B cell (primary cell): ENCODE measurements at regions not wholly inside any gene's neighbourhood (a gene's known extent, or its start where the extent isn't known, plus 50 kb on each side); places are given as distances from the start of the nearest gene placed in this dataset.

Source experiments
- ATAC-seq: fragments of 200-7000 bp; cut with Tn5 transposase; one replicate; pipeline ENCODE4 v1.10.0; 2021; ENCODE audit warnings: low read depth, mild to moderate bottlenecking, moderate number of reproducible peaks, moderate library complexity
- CTCF ChIA-PET: fragments of 350-600 bp; sonication (Branson Sonifier 250); formaldehyde crosslinking; loops from one replicate; lab custom pipeline; 2021; ENCODE audit warnings: antibody characterized with exemption, inconsistent platforms; lab: Charles Lee
- POLR2A ChIA-PET: fragments of 350-600 bp; sonication (Branson Sonifier 250); formaldehyde crosslinking; loops from one replicate; lab custom pipeline; 2021; ENCODE audit warnings: antibody characterized with exemption; lab: Charles Lee
- DNase-seq: peaks from one replicate; pipeline ENCODE4 v3.0.0; 2013
- H2AFZ ChIP-seq: 2 replicates; pipeline ENCODE4 v1.6.1; 2012; ENCODE audit warnings: mild to moderate bottlenecking, low read depth, low read length; ENCODE audit not compliant: insufficient read depth, poor library complexity, severe bottlenecking
- H3K27ac ChIP-seq, 2 donors: 1 replicate in 1 of 2; 2 replicates in 1 of 2; pipeline ENCODE4 v1.5.1; 2012 to 2013; ENCODE audit warnings: low read length in 2 of 2, mild to moderate bottlenecking in 2 of 2, moderate library complexity in 1 of 2
- H3K27me3 ChIP-seq, 4 experiments: fragments of 200-600 bp in 1 of 4; sonication (generic) in 1 of 4; replicated peaks in 1 of 4; 1 replicate in 2 of 4; 2 replicates in 2 of 4; pipeline versions ENCODE4 v1.6.1 to v1.7.0; 2013 to 2016; ENCODE audit warnings: low read length in 3 of 4, mild to moderate bottlenecking in 2 of 4, mixed read lengths in 1 of 4, moderate library complexity in 1 of 4; ENCODE audit not compliant: insufficient read depth in 4 of 4, control insufficient read depth in 3 of 4; ENCODE audit errors: control extremely low read depth in 1 of 4
- H3K36me3 ChIP-seq, 2 experiments: replicated peaks in 1 of 2; 1 replicate in 1 of 2; 2 replicates in 1 of 2; pipeline versions ENCODE4 v1.6.1 to v1.7.1; 2013; ENCODE audit warnings: low read length in 1 of 2; ENCODE audit not compliant: insufficient read depth in 2 of 2, control insufficient read depth in 1 of 2; ENCODE audit errors: control extremely low read depth in 1 of 2, extremely low read depth in 1 of 2
- H3K4me1 ChIP-seq, 2 donors: fragments of 200-600 bp in 1 of 2; sonication (generic) in 1 of 2; 1 replicate in 1 of 2; 2 replicates in 1 of 2; pipeline versions ENCODE4 v1.5.1 to v1.6.1; 2013 to 2017; ENCODE audit warnings: low read length in 2 of 2; ENCODE audit not compliant: control insufficient read depth in 2 of 2, insufficient read depth in 2 of 2
- H3K4me2 ChIP-seq: replicated peaks from 2 replicates; pipeline ENCODE3; 2012; ENCODE audit warnings: mild to moderate bottlenecking, low read depth, low read length; ENCODE audit not compliant: poor library complexity, severe bottlenecking
- H3K4me3 ChIP-seq, 5 experiments: fragments of 200-600 bp in 1 of 5; sonication (generic) in 1 of 5; 1 replicate in 3 of 5; 2 replicates in 2 of 5; pipeline versions ENCODE4 v1.5.1 to v1.7.0; 2011 to 2016; ENCODE audit warnings: low read length in 4 of 5, mild to moderate bottlenecking in 4 of 5, low read depth in 2 of 5, control low read depth in 1 of 5, moderate library complexity in 1 of 5; ENCODE audit not compliant: insufficient read depth in 1 of 5; ENCODE audit errors: control extremely low read depth in 1 of 5, extremely low read depth in 1 of 5
- H3K79me2 ChIP-seq: fragments of 200-600 bp; sonication (generic); one replicate; pipeline ENCODE4 v1.6.0; 2016; ENCODE audit warnings: low read length; ENCODE audit not compliant: control insufficient read depth, insufficient read depth
- H3K9ac ChIP-seq: fragments of 200-600 bp; sonication (generic); 2 replicates; pipeline ENCODE4 v1.6.1; 2017; ENCODE audit warnings: mild to moderate bottlenecking, low read length, moderate library complexity
- H3K9me3 ChIP-seq, 3 donors: one replicate each; pipeline versions ENCODE4 v1.6.1 to v1.7.1; 2013; ENCODE audit warnings: low read length in 2 of 3; ENCODE audit not compliant: control insufficient read depth in 2 of 3, insufficient read depth in 1 of 3; ENCODE audit errors: control extremely low read depth in 1 of 3
- H4K20me1 ChIP-seq: 2 replicates; pipeline ENCODE4 v1.6.0; 2012; ENCODE audit warnings: mild to moderate bottlenecking, low read length; ENCODE audit not compliant: insufficient read depth, control insufficient read depth, poor library complexity, severe bottlenecking
- H3K27ac Mint-ChIP-seq: one replicate; pipeline ENCODE4 v1.8.0; 2021; ENCODE audit warnings: mixed read lengths
- H3K27me3 Mint-ChIP-seq: one replicate; pipeline ENCODE4 v1.8.0; 2021; ENCODE audit warnings: mixed read lengths
- H3K4me1 Mint-ChIP-seq: one replicate; pipeline ENCODE4 v1.8.0; 2021; ENCODE audit warnings: mixed read lengths
- H3K4me3 Mint-ChIP-seq: one replicate; pipeline ENCODE4 v1.8.0; 2021; ENCODE audit warnings: mixed read lengths
- H3K9me3 Mint-ChIP-seq: one replicate; pipeline ENCODE4 v1.8.0; 2022; ENCODE audit warnings: mixed read lengths; ENCODE audit not compliant: insufficient read depth
- CTCF ChIP-seq: fragments of 200-600 bp; IDR thresholded peaks from one replicate; pipeline ENCODE4 v1.8.0; 2022; ENCODE audit warnings: antibody characterized with exemption, mild to moderate bottlenecking
- EZH2 ChIP-seq: IDR thresholded peaks from 2 replicates; pipeline ENCODE4 v1.6.1; 2012; ENCODE audit warnings: borderline replicate concordance, low read depth, mild to moderate bottlenecking, moderate library complexity, low read length; ENCODE audit not compliant: insufficient read depth, poor library complexity, severe bottlenecking
- WGBS: methylation state at CpG from one replicate; pipeline ENCODE4 v1.1.5; 2013; ENCODE audit warnings: missing lambda C conversion rate; ENCODE audit not compliant: insufficient coverage; 5-methylcytosine and 5-hydroxymethylcytosine counted together
- intact Hi-C: fragments of 100-400 bp; cut with micrococcal nuclease; formaldehyde crosslinking; loops from one replicate; pipeline ENCODE4 v1.10.0; 2022

GRCh38 chr3:40805456-40805855 is 280.7 kb downstream of the ZNF621 start:
- no peaks in the 10 kb centered on the region for H3K79me2 ChIP-seq
- H3K27me3 ChIP-seq: no peaks in the 10 kb centered on the region
- CTCF ChIA-PET: no interaction called here
- Mint-ChIP-seq H3K9me3 (peaks cover 5% of the 10 kb centered on the region), H3K27ac (no peak overlapping the region), H3K4me3 (no peak overlapping the region), H3K27me3 (peaks cover 4% of the 10 kb centered on the region), H3K4me1 (no peaks in the 10 kb centered on the region)
- ATAC-seq (no peak), DNase-seq (no peak)
- no peak for TF ChIP-seq CTCF
- no peak for TF ChIP-seq EZH2
- no peak overlapping the region for H2AFZ ChIP-seq
- POLR2A ChIA-PET: no interaction called here
- no peak overlapping the region for H3K4me2 ChIP-seq
- intact Hi-C loops: no loop called here
- no peak overlapping the region for H3K9ac ChIP-seq
- H3K9me3 ChIP-seq: peaks cover 0 to 6% (median 4%) of the 10 kb centered on the region in 3 donors
- 100% methylated on average over 1 of the region's 2 CpGs for WGBS
- H4K20me1 ChIP-seq: no peaks in the 10 kb centered on the region
- no peaks in the 10 kb centered on the region for H3K4me1 ChIP-seq
- no peak overlapping the region for H3K4me3 ChIP-seq
- H3K27ac ChIP-seq: no peak overlapping the region
- H3K36me3 ChIP-seq: no peaks in the 10 kb centered on the region

GRCh38 chr3:40810813-40811212 is 286.1 kb downstream of the ZNF621 start:
- no peak overlapping the region for H3K27ac Mint-ChIP-seq
- POLR2A ChIA-PET: no interaction called here
- DNase-seq (no peak), ATAC-seq (no peak)
- no peak overlapping the region for H3K4me2 ChIP-seq
- intact Hi-C loops: no loop called here
- H3K27ac ChIP-seq: no peak overlapping the region
- H3K4me1 Mint-ChIP-seq: no peaks in the 10 kb centered on the region
- H3K9ac ChIP-seq: no peak overlapping the region
- no peak overlapping the region for H3K4me3 ChIP-seq
- H3K4me3 Mint-ChIP-seq: no peak overlapping the region
- no peaks in the 10 kb centered on the region for H3K36me3 ChIP-seq
- no peak overlapping the region for H2AFZ ChIP-seq
- TF ChIP-seq EZH2 (no peak), CTCF (no peak)
- H3K27me3 ChIP-seq: no peaks in the 10 kb centered on the region
- H3K9me3 ChIP-seq: peaks cover 0 to 10% (median 9%) of the 10 kb centered on the region in 3 donors
- peaks cover 4% of the 10 kb centered on the region for H3K27me3 Mint-ChIP-seq
- H3K9me3 Mint-ChIP-seq: peaks cover 12% of the 10 kb centered on the region
- no peaks in the 10 kb centered on the region for H3K79me2 ChIP-seq
- CTCF ChIA-PET: no interaction called here
- H3K4me1 ChIP-seq: no peaks in the 10 kb centered on the region
- H4K20me1 ChIP-seq: no peaks in the 10 kb centered on the region
